GM18858 (cell line): ENCODE measurements at regions not wholly inside any gene's neighbourhood (a gene's known extent, or its start where the extent isn't known, plus 50 kb on each side); places are given as distances from the start of the nearest gene placed in this dataset.
"Not testable (repeated sequence)": the region's sequence is repeated elsewhere in the genome, so short reads cannot be mapped to it uniquely, and the experiment has no call there.

Source experiments
- ATAC-seq: cut with Tn5 transposase; IDR thresholded peaks from one replicate; pipeline ENCODE4 v1.9.1; 2021; ENCODE audit not compliant: unreplicated experiment

DNA sequence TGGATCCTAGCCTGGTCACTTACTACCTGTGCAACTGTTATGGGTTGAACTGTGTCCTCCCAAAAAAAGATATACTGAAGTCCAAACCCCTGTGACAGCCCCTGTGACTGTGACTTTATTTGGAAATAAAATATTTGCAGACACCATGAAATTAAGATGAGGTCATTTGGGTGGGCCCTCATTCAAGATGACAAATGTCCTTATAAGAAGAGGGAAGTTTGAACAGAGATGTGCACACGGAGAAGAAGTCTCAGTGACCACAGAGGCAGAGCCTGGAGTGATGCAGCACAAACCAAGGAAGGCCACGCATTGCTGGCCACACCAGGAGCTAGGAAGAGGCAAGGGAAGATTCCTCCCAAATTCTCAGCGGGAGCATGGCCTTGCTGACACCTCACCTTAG is 249.7 kb upstream of the RUNX1 start:
- ATAC-seq: no peak

DNA sequence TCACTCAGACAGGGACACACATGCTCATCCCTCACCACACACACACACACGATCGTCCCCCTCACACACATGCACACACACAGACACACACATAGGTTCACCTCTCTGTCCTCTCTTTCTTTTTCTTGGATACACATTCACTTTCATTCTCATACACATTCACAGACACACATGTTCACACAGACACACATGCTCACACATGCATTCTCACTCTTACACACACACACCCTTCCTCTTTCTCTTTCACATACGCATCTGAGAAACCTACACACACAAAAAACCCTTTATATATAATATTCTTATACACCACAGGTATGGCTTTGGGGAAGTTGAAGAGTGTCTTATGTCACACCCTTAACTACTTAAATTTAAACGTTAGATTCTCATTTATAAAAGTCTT is 248.6 kb upstream of the RUNX1 start:
- no peak for ATAC-seq

DNA sequence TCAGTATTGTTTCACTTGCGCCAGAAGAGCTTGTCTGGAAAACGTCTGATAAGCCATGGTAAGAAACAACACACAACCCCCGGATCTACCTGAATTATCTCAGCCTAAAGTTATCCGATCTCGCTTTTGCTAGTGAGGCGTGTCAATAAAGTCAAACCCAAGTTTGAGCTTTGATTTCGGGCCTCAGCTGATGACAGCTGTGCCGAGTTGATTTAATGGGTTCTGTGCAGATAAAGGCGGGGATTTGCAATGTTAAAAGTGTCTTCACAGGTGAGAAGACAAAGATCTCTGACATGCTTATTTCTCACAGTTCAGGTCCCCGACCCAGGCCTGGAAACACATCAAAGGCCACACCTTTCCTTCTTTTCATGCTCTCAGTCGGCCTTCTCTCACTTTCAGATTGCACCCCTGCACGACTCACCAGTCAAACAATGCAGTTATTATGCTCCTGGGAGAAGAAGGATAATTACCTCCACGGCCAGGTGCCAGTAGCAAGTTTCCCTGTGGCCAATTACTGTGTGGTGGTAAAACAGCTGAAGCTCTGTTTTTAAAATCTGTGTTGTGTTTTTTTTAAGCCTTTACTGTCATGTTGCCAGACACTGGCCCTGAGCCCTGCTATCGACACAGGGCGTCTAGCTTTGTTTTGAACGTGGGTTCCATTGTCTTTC is 245.3 kb upstream of the RUNX1 start:
- ATAC-seq: no peak

DNA sequence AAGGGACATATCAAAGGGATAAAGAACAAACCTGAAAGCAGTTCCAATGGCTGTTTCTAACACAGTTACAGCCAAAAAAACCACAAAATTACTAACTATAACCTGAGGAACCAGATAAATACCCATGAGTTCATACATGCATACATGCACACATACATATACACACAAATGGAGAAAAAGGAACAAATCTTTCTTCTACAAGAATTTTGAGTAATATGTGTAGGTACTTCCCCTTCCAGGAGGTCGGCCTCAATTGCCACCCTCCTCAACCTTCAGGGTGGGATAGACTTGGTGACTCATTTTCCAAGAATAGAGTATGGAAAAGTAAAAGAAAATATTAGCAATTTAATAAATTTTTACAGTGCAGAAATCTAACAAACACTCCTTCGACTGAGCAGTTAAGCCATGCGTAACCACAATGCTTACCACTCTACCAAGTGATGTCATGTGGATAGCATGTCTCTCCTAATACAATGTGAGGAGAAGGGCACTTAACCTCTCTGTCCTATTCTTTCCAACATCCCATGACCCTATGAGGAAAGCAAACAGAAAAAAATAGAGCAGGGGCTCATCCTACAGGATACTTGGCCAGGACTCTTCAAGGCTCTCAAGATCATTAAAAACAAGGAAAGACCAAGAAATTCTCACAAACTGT is 243.0 kb upstream of the RUNX1 start:
- ATAC-seq: no peak

DNA sequence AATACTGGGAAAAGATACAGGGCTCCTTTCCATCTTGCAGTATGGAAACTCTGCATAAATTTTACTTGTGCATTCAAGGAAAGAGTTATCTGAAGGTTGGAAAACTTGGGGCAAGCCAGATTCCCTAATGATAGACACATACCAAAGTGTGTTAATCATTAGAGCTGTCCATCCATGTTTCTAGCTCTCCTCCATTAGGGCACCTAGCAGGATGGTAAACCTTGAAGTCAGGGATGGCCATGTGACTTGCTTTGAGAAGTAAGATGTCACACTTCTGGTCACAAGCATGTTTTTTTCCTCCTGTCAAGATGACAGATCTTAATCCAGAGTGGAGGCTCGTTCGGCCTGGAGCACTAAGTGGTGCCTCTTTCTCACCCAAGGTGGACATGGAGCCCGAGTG is 241.9 kb upstream of the RUNX1 start:
- no peak for ATAC-seq

DNA sequence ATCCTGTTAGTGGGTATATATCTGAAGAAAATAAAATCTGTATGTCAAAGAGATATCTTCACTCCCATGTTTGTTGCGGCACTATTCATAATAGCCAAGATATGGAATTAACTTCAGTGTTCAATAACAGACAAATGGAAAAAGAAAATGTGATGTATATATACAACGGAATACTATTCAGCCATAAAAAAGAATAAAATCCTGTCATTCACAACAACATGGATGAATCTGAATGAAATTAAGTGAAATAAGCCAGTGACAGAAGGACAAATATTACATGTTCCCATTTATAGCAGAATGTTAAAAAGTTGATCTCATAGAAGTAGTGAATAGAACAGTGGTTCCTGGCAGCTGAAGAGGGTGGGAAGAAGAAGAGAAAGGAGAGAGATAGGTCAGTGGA is 239.1 kb upstream of the RUNX1 start:
- ATAC-seq: no peak

DNA sequence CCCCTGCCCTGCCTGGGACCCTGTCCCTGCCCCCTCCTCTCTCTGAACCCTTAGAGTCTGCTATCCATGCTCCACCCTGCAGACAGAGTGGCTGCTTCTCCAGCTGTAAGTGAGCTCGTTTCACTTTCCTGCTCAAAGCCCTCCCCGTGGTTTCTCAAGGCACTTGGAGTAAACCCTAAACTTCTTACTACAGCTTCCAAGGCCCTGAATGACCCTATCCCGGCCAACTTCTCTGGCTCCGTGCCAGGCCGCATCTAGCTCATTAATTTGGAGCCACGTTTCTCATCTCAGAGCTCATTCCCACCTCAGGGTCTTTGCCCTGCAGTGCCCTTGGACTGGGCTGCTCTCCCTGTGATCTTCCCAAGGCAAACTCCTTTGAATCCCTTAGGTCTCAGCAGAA is 235.1 kb upstream of the RUNX1 start:
- no peak for ATAC-seq

DNA sequence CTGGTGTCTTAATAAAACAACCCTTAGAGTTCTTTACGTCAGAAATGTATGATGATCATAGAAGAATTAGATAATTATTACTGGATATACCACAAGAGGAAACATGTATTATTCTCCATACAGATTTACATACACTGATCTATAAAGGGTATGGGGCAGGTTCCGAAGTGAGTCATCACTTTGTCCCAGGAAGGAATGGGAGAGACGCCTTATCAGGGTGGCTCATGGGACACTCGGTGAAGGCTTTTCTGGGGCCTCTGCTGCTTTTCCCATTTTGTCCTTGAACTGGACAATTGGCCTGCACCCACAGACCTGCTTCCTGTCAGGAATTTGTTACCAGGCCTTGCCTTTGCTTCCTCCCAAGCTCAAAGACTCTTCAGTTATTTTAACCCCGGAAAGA is 233.8 kb upstream of the RUNX1 start:
- ATAC-seq: no peak

DNA sequence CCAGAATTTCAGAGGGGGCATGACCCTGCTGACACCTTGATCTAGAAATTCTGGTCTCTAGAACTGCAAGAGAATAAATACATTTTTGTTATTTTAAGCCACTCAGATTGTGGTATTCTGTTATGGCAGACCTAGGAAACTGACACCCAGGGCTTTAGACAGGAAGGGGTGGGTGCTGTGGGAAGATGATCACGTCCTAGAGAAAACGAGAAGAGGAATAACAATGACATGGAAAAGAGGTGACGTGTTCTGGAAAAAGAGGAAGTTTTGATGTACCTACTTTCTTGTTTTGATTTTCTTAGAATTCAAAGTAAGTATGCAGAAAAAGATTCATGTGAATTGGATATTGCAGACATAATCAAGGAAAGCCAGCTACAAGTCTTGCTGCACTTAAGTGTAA is 232.9 kb upstream of the RUNX1 start:
- no peak for ATAC-seq

DNA sequence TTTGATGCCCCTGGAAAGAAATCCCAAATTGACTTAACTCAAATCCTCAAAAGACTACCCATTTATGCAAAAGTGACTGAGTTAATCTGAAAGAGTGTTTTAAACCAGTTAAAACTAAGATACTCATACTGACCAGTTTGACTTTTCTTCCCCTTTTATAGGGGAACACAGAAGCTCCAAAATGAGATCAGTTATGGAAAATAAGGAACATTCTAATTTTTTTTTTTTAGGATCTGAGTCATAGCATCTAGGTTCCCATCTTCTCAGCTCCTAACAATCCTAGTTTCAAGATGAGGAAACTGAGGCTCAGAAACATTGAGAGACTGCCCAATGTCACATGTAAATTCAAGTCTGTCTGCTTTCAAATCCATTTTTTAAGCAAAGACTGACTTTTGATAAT is 231.1 kb upstream of the RUNX1 start:
- no peak for ATAC-seq

DNA sequence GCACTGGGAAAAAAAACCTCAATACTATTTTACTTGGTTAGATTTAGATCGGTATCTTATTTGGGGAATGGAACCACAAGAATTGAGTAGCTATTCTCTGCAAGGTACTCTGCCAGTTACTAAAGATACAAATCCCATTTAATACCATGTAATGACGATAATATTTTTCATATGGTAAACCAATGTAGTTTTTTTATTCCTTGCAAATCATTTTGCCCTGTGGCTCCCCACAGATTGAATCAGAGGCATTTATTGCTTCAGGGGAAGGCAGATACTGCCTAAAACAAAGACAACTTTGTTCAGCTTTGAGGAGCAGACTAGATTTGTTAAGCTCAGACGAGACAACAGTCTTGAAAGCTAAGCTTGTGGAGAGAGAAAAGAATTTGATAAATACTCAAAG is 226.7 kb upstream of the RUNX1 start:
- ATAC-seq: no peak

DNA sequence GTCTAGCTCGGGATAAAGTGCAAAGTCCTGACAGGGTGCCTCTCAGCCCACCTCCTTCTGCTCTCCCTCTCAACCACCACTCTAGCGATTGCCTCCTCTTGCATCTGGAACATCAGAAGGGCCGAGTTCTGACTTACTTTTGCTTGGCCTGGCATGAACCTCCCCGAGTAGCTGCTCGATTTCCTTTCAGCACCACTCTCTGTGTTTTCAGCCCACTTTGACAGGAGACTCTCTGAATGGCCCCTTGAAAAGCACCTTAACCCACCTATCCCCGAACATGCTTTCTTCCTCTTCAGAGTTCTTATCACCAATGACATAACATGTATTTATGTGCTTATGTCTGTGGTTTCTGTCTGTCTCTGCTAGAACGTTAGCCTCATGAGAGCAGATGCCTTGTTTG is 225.8 kb upstream of the RUNX1 start:
- no peak for ATAC-seq

DNA sequence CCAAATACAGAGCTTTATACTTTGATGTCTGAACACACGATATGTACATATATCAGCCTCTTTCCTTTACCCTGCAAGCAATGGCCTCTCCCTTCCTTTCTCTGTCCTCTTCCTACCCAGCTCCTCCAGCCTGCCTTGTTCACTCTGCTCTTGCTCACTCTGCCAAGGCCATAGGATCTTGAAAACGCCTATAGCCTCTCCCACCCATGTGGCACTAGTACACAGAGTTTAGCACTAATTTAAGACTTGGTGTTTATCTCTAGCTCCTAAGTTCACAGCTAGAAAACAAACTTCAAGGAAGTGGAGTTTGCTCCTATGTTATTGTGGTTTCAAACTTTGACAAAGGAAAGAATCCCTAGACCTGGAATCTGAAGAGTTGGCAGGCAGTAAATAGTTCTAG is 225.0 kb upstream of the RUNX1 start:
- ATAC-seq: no peak

DNA sequence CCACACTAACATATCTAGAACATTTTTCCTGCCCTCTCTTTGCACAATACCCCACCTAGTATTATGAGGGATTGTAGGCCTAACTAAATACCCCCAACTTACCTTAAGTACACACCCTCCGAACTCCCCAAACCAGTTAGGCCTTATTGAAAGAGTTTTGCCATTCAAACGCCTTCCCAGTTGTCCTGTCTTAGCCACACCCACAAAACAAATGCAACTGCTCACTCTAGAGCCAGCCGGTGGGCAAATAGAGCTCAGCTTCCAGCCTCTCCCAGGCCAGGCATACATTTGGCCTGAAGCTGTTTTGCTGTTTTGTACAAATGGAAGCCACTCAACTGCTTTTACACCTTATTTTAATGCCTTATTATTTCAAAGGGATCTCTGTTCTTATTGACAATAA is 224.2 kb upstream of the RUNX1 start:
- no peak for ATAC-seq

DNA sequence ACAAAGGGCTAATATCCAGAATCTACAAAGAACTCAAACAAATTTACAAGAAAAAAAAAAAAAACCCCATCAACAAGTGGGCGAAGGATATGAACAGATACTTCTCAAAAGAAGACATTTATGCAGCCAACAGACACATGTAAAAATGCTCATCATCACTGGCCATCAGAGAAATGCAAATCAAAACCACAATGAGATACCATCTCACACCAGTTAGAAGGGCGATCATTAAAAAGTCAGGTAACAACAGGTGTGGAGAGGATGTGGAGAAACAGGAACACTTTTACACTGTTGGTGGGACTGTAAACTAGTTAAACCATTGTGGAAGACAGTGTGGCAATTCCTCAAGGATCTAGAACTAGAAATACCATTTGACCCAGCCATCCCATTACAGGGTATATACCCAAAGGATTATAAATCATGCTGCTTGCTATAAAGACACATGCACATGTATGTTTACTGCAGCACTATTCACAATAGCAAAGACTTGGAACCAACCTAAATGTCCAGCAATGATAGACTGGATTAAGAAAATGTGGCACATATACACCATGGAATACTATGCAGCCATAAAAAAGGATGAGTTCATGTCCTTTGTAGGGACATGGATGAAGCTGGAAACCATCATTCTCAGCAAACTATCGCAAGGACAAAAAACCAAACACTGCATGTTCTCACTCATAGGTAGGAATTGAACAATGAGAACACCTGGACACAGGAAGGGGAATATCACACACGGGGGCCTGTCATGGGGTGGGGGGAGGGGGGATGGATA is 222.4 kb upstream of the RUNX1 start:
- not testable (repeated sequence) for ATAC-seq

DNA sequence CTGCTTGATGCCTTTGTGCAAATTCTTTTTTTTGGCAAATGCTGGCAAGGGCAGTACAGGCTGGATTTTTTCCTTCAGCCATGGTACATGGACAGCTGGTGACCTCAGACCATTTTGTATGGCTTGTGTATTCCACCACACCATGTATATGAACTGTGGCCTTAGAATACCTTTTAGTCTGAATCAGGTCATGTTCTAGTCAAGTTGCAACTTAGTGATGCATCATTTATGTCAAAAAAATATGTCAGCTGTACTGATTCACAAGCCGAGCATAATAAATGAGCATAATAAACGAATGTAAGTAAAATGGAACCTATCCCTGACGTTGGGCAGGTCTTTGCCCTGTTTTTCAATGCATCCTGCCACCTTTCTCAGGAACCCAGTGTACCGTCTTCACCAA is 219.7 kb upstream of the RUNX1 start:
- no peak for ATAC-seq

DNA sequence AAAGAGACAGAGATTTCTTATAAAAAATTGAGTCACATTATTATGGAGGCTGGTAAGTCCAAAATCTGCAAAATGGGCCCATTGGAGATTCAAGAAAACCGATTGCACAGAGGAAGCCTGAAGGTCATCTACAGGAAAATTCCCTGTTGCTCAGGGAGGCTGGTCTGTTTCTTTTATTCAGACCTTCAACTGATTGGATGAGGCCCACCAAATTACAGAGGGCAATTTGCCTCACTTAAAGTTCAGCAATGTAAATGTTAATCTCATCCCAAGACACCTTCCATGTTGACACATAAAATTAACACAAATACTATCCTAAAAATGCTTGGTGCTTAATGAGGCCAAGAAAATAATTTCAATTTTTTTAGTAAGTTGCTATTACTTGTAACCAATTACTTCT is 219.2 kb upstream of the RUNX1 start:
- no peak for ATAC-seq

DNA sequence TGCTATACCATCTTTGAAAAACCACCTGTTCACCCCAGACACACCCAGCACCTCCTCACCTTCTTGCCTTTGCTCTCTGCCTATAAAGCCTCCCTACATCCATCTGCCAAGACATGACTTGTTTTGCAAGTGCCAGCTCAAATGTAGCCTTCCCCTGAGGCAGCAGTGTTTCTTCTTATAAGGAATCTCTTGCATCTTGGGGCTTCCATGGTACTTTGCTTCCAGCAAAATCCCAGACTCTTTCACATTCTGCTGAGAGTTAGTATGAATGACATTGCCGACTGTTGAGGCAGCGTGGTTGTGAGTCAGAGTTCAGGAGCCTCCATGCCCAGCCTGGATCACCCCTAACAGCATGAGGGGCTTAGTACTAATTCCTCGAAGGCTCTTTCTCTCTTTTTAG is 217.4 kb upstream of the RUNX1 start:
- ATAC-seq: no peak

DNA sequence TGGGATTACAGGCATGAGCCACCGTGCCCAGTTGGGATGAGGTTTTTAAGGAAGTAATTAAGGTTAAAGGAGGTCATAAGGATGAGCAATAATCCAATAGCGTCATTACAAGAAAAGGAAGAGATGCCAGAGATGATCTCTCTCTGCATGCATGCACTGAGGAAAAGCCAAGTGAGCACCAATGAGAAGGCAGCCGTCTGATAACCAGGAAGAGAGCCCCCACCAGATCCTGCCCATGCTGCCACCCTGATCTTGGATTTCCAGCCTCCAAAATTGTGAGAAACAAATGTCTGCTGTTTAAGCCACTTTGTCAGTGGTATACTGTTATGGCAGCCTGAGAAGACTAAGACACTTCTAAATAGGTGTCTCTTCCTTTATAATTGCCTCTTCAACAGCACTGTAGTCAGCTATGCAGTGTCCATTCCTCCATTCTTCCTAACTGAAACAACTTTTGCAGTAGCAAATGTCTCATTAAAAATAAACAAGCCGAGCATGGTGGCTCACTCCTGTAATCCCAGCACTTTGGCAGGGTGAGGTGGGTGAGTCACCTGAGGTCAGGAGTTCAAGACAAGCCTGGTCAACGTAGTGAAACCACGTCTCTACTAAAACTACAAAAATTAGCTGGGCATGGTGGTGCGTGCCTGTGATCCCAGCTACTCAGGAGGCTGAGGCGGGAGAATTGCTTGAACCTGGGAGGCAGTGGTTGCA is 216.2 kb upstream of the RUNX1 start:
- ATAC-seq: no peak

DNA sequence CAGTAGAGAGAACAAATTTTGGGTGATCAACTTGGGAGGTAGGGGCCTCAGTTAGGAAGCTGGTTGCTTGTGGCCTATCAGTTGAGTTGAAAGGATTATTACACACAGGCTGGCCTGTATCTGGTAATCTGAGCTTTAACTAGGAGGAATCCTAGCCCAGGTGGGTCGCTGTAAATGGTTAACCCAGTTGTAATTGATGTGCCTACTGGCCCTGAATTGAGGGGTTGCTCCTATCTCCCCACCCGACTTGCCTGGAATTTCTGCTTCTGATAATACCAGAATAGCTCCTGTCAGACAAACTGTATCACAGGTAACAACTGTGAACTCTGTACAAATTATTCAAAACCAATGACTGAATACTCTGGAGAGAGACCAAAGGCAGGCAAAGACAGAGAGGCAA is 210.4 kb upstream of the RUNX1 start:
- no peak for ATAC-seq

DNA sequence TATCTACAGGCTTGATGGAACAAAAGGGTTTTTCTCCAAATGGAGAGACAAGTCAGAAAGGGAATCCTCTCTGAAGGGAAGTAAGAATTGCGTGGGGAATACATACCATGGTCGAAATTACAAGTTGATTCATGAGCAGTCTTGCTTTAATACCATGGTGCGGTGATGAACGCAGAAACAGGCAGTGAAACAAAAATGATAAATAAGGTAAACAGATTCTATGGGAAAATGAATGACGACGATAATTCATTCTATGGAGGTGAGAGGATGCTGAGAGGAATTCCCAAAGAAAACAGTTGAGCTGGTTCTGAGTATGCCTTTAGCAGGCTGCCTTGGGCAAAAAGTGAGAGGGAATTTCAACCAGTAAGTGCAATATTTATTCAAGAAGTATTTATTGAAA is 209.4 kb upstream of the RUNX1 start:
- no peak for ATAC-seq

DNA sequence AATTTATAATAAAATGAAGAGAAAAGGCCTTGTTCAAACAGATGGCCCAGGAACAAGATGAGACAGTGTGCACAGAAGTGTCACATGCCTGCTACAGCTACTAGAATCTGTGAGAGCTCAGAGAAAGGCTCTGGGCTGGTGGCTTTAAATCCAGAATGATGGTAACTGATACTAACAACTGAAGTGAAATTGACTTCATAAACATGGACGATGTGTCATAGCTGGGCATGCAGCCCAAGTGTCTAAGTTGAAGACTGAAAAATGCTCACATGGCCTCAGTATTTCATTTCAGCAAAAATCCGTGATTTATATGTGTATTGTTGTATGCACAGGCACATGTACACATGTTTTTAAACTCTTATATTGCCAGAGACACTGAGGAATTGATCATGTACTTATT is 208.3 kb upstream of the RUNX1 start:
- ATAC-seq: no peak
